Upper lobe of left lung (tissue), 6 donors: ENCODE measurements at regions not wholly inside any gene's neighbourhood (a gene's known extent, or its start where the extent isn't known, plus 50 kb on each side); places are given as distances from the start of the nearest gene placed in this dataset.

Source experiments
- ATAC-seq, 2 donors: fragments of 200-7000 bp; cut with Tn5 transposase; one replicate each; pipeline ENCODE4 v1.9.1; 2022; ENCODE audit warnings: mild to moderate bottlenecking in 2 of 2, moderate library complexity in 2 of 2; ENCODE audit not compliant: low FRiP score in 2 of 2
- DNase-seq, 2 donors: peaks; one replicate each; pipeline ENCODE4 v3.0.0-alpha.2; 2019 to 2020
- H3K27ac ChIP-seq, 4 donors: fragments of 200-600 bp; sonication (generic); one replicate each; pipeline ENCODE4 v1.5.1; 2016 to 2019
- H3K27me3 ChIP-seq, 4 donors: fragments of 200-600 bp; sonication (generic); one replicate each; pipeline ENCODE4 v1.5.1; 2017 to 2019
- H3K36me3 ChIP-seq, 4 donors: fragments of 200-600 bp; sonication (generic); one replicate each; pipeline ENCODE4 v1.5.1; 2016 to 2019
- H3K4me1 ChIP-seq, 4 donors: fragments of 200-600 bp; sonication (generic); one replicate each; pipeline ENCODE4 v1.5.1; 2018 to 2019
- H3K4me3 ChIP-seq, 4 donors: fragments of 200-600 bp; sonication (generic); one replicate each; pipeline ENCODE4 v1.5.1; 2017 to 2019; ENCODE audit warnings: mild to moderate bottlenecking in 2 of 4, moderate library complexity in 1 of 4
- H3K9me3 ChIP-seq, 4 donors: fragments of 200-600 bp; sonication (generic); one replicate each; pipeline ENCODE4 v1.5.1; 2018 to 2019
- CTCF ChIP-seq, 6 experiments: fragments of 450-650 bp in 4 of 6; fragments of 200-600 bp in 2 of 6; sonication (generic) in 2 of 6; IDR thresholded peaks; one replicate each; pipeline ENCODE4 v1.5.1; 2016 to 2019; ENCODE audit warnings: antibody characterized with exemption in 6 of 6
- EP300 ChIP-seq, 4 donors: sonication (generic); formaldehyde crosslinking; IDR thresholded peaks; one replicate each; pipeline ENCODE4 v1.5.1; 2017; ENCODE audit warnings: antibody characterized with exemption in 4 of 4, control low read depth in 2 of 4
- POLR2A ChIP-seq, 4 donors: fragments of 450-650 bp; IDR thresholded peaks; one replicate each; pipeline ENCODE4 v1.5.1; 2016 to 2017; ENCODE audit warnings: antibody characterized with exemption in 4 of 4, mild to moderate bottlenecking in 2 of 4
- POLR2AphosphoS5 ChIP-seq, 2 donors: sonication (generic); formaldehyde crosslinking; IDR thresholded peaks; one replicate each; pipeline ENCODE4 v1.5.1; 2017; ENCODE audit warnings: antibody characterized with exemption in 2 of 2
- WGBS, 2 donors: methylation state at CpG; one replicate each; pipeline ENCODE4 v1.1.5; 2017 to 2018; 5-methylcytosine and 5-hydroxymethylcytosine counted together
- donor health status: DM: no; HTN: no; CAD: no; lungs with moderate emphysema.
- donor health status: DM: no; HTN: yes; CAD: no; lungs with severe emphysema.

DNA sequence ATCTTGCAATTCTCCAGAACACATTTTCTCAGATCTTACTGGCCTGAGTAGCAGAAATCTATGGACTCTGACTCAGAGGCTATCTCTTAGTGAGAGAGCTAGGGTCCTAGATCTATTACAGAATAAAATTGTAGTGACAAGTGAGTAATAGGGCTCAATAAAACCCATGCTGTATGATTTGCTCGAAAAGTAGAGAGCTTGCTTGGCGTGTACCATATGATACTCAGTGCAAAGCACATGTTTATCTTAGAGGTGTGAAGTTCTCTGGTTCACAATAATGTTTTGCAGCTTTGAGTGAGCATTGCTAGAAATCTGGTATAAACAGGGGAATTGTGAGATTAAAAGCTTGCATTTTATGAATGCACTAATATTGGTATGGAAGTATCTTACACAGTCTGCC, 87.8 kb upstream of the PRSS16 start:
- H3K4me3 ChIP-seq, result no peak overlapping the region
- TF ChIP-seq CTCF (IDR thresholded peaks at IDR 0.05) (no peak), POLR2AphosphoS5 (IDR thresholded peaks at IDR 0.05) (no peak), EP300 (IDR thresholded peaks at IDR 0.05) (no peak), POLR2A (IDR thresholded peaks at IDR 0.05) (no peak)
- H3K9me3 ChIP-seq, result no peaks in the 10 kb centered on the region
- H3K27me3 ChIP-seq, result no peaks in the 10 kb centered on the region
- H3K36me3 ChIP-seq, result no peaks in the 10 kb centered on the region
- DNase-seq (no peak), ATAC-seq (no peak)
- H3K27ac ChIP-seq, result no peak overlapping the region
- peaks cover 9 to 13% (median 11%) of the 10 kb centered on the region in 4 donors for H3K4me1 ChIP-seq
- WGBS, 2 donors, result 83 to 87% methylated on average over 2 of the region's 2 CpGs

- Histone ChIP-seq H3K27me3 (no peaks in the 10 kb centered on the region), H3K4me1 (peaks cover 9 to 13% (median 11%) of the 10 kb centered on the region in 4 donors), H3K36me3 (no peaks in the 10 kb centered on the region), H3K27ac (no peak overlapping the region), H3K4me3 (no peak overlapping the region), H3K9me3 (no peaks in the 10 kb centered on the region)
- no peak for DNase-seq
- TF ChIP-seq CTCF (IDR thresholded peaks at IDR 0.05), result no peak
- no peak for TF ChIP-seq POLR2A (IDR thresholded peaks at IDR 0.05)
- TF ChIP-seq POLR2AphosphoS5 (IDR thresholded peaks at IDR 0.05), result no peak
- TF ChIP-seq EP300 (IDR thresholded peaks at IDR 0.05), result no peak
- no peak for ATAC-seq
- WGBS, 2 donors, result 25 to 31% methylated on average over 1 of the region's 1 CpG
Measured at GRCh38 chr6:27161115-27161514, 86.4 kb upstream of the PRSS16 start.

DNA sequence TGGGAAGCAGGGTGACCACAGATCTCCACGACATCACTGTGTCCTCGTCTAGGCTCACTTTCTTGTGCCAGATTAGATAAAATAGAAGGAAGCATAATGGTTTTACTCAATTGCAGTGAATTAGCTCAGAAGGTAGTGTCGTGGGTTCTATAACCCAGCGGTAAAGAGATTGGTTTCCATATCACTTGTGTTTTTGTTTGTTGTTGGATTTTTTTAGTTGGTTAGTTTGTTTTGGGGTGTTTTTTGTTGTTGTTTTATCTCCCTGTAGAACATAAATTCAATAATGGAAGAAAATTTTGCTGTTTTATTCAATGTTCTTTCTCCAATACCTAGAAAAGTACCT, 85.9 kb upstream of the PRSS16 start:
- DNase-seq, result no peak
- ATAC-seq, result no peak
- Histone ChIP-seq H3K4me3 (no peak overlapping the region), H3K27me3 (no peaks in the 10 kb centered on the region), H3K36me3 (no peaks in the 10 kb centered on the region), H3K27ac (no peak overlapping the region), H3K4me1 (peaks cover 9 to 13% (median 11%) of the 10 kb centered on the region in 4 donors), H3K9me3 (no peaks in the 10 kb centered on the region)
- 53 to 61% methylated on average over 4 of the region's 4 CpGs for WGBS, 2 donors
- TF ChIP-seq POLR2AphosphoS5 (IDR thresholded peaks at IDR 0.05) (no peak), POLR2A (IDR thresholded peaks at IDR 0.05) (no peak), CTCF (IDR thresholded peaks at IDR 0.05) (no peak), EP300 (IDR thresholded peaks at IDR 0.05) (no peak)

GRCh38 chr6:27161946-27162603, 85.4 kb upstream of the PRSS16 start:
- Histone ChIP-seq H3K27me3 (no peaks in the 10 kb centered on the region), H3K36me3 (no peaks in the 10 kb centered on the region), H3K27ac (no peak overlapping the region), H3K4me3 (no peak overlapping the region), H3K4me1 (peaks cover 9 to 11% (median 10%) of the 10 kb centered on the region in 4 donors), H3K9me3 (no peaks in the 10 kb centered on the region)
- WGBS, 2 donors, result 25 to 27% methylated on average over 9 of the region's 9 CpGs
- no peak for DNase-seq
- TF ChIP-seq POLR2AphosphoS5 (IDR thresholded peaks at IDR 0.05), result no peak
- no peak for TF ChIP-seq EP300 (IDR thresholded peaks at IDR 0.05)
- TF ChIP-seq POLR2A (IDR thresholded peaks at IDR 0.05), result no peak
- TF ChIP-seq CTCF (IDR thresholded peaks at IDR 0.05), result peak; percentile 57 to 77 (median 70)
- no peak for ATAC-seq

- no peak overlapping the region for H3K27ac ChIP-seq
- DNase-seq, result no peak
Measured at GRCh38 chr6:27163834-27164233, 83.7 kb upstream of the PRSS16 start.

More at GRCh38 chr6:27163834-27164233, 83.7 kb upstream of the PRSS16 start:
- Histone ChIP-seq H3K4me3 (no peak overlapping the region), H3K27me3 (no peaks in the 10 kb centered on the region), H3K9me3 (no peaks in the 10 kb centered on the region), H3K36me3 (no peaks in the 10 kb centered on the region), H3K4me1 (peaks cover 0 to 3% (median 0%) of the 10 kb centered on the region in 4 donors)
- no peak for ATAC-seq
- no peak for TF ChIP-seq POLR2AphosphoS5 (IDR thresholded peaks at IDR 0.05)
- no peak for TF ChIP-seq CTCF (IDR thresholded peaks at IDR 0.05)
- TF ChIP-seq POLR2A (IDR thresholded peaks at IDR 0.05), result no peak
- TF ChIP-seq EP300 (IDR thresholded peaks at IDR 0.05), result no peak
